ENCODE measurements at regions not wholly inside any gene's neighbourhood (a gene's known extent, or its start where the extent isn't known, plus 50 kb on each side); places are given as distances from the start of the nearest gene placed in this dataset.

DNA sequence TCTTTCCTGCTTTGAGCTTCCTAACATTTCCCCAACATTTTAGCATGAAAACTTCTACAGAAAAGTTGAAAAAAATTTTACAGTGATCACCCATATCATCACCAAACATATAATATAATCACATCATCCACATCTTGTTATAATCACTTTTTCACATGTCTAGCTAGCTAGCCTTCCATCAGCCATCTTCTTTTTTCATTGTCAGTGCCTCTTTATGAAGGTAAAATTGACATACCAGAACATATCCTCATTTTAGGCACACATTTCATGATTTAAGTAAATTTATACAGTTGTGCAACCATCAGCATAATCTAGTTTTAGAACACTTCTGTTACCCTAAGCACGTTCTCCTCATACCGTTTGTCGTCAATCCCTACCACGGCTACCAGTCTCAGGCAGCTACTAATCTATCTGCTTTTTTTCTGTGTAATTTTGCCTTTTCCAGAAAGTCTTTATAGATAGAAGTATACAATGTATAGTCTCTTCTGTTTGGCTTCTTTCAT is 73.7 kb downstream of the VEGFA start:
- ATAC-seq (ENCODE audit: poor library complexity), result no peak
- intact Hi-C loops (cut with DNase I), result no loop called here
- DNase-seq, result no peak

DNA sequence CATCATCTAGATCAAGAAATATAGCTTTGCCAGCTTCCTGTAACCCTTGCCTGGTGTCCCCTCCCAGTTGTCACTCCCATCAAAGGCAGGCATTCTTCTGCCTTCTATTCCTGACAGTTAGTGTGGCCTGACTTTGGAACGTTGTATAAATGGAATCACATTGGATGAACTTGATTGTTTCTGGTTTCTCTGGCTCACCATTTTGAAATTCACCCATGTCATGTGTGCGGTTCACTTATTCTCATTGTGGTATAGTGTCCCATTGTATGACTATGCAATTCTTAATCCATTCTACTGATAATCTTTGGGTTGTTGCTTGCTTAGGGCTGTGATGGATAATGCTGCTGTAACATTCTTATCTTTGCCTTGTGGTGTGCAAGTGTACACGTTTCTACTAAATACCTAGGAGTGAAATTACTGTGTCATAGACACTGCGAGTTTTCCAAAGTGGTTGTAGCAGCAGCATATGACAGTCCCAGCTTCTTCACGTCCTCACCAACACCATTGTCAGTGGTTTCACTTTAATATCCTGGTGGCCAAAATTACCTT is 73.2 kb downstream of the VEGFA start:
- ATAC-seq (ENCODE audit: poor library complexity), result no peak
- intact Hi-C loops (cut with DNase I), result no loop called here
- no peak for DNase-seq

DNA sequence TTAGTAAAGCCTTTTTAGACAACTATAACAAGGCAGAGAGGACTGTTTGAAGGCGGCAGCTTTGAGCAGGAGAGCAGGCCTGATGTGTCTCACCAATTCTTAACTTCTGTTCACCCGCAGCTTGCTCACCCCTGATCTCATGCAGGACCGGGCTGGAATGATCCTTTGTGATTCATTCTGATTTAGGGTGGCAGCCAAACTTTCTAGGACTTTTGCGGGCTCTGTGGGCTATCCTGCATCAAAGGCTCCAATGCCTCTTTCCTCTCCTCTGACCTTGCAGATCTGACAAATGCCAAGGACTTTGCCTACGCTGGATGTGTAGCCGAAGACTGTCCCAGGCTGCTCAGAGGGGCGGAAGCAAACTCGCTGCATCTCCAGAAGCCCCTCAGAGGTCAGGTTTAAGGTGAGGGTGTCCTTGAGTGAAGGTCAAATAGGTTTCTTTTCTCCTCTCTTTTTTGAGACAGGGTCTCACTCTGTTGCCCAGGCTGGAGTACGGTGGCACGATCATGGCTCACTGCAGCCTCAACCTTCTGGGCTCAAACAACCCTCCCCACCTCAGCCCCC is 72.3 kb downstream of the VEGFA start:
- no peak for ATAC-seq (ENCODE audit: poor library complexity)
- DNase-seq, result no peak
- intact Hi-C loops (cut with DNase I), result no loop called here

DNA sequence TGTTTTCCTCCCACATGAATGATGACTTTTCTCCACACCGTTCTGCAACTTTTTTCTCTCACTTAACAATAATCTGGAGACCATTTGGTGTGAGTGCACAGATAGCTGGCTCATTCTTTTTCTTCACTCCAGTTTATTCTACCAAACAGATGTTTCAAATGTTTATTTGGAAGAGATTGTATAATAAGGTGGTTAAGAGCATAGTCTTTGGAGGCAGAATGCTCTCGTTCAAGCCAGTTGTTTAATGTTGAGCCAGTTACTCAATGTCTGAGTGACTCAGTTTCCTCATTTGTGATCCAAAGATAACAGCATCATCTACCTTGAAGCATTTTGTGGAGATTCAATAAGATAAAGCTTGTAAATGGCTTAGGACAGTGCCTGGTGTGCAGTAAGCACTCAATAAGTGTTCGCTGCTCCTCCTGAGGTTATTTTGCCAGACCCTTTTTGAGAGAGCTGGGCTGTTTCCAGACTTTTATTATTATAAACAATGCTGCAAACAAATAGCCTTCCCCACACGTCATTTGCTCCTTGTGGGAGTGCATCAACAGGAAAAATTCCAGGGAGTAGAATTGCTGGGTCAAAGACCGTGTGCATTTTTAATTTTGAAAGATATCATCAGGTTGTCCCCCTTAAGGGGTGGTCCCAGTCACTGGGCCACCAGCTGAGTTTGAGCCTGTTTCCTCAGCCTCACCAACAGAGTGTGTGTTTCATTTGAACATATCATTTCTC is 70.6 kb downstream of the VEGFA start:
- no peak for ATAC-seq (ENCODE audit: poor library complexity)
- intact Hi-C loops (cut with DNase I), result no loop called here
- DNase-seq, result no peak

DNA sequence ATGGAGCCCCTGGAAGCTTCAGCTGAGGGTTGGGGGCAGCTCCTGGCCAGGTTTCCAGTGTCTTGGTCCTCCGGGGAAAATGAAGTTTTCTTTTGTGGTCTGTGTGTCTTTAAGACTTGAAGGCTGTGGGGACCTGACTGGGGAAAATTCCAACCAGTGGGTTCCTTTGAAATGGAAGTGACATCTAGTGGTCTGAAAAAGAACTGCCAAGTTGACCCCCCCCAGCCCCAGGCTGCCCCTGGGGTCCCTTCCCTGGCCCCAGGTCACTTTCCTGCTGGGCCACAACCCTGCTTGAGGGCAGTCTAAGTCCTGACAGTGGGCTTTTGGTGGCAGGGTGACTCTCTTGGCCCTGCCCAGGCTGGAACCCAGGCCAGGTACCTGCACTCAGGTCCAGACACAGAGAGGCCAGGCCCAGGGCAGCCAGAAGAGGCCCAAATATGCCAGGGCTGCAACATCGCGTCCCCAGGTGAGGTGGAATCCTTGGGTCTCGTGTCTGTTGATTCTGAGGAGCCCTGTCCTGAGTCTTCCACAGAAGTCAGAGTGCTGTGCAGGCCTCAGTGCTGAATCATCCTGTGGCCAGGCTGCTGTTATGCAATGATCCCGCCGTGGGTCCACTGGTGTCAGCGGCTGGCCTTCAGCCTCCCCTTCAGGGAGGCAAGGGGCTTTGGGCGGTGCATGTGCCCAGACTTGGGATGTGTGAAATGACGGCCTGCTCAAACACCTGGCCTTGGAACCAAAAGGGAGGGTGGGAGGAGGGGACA is 68.4 kb downstream of the VEGFA start:
- ATAC-seq (ENCODE audit: poor library complexity), result peak; percentile 86
- intact Hi-C loops (cut with DNase I), result no loop called here
- peak; percentile 73 for DNase-seq

DNA sequence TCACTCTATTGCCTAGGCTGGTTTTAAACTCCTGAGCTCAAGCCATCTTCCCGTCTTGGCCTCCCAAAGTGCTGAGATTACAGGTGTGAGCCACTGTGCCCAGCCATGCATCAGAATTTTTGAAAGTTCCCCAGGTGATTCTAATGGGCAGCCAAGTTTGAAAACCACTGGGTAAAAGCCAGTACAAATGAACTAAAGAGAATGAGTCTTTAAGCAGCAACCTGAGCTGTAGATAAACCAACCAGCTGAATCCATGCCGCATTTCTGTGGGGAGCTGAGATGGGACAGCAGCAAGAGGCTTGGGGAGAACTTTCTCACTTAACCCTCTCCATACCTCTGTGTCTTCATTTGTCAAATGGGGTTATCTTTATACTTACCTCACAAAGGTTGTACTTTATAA is 67.5 kb downstream of the VEGFA start:
- intact Hi-C loops (cut with DNase I), result no loop called here
- DNase-seq (no peak), ATAC-seq (ENCODE audit: poor library complexity) (no peak)

DNA sequence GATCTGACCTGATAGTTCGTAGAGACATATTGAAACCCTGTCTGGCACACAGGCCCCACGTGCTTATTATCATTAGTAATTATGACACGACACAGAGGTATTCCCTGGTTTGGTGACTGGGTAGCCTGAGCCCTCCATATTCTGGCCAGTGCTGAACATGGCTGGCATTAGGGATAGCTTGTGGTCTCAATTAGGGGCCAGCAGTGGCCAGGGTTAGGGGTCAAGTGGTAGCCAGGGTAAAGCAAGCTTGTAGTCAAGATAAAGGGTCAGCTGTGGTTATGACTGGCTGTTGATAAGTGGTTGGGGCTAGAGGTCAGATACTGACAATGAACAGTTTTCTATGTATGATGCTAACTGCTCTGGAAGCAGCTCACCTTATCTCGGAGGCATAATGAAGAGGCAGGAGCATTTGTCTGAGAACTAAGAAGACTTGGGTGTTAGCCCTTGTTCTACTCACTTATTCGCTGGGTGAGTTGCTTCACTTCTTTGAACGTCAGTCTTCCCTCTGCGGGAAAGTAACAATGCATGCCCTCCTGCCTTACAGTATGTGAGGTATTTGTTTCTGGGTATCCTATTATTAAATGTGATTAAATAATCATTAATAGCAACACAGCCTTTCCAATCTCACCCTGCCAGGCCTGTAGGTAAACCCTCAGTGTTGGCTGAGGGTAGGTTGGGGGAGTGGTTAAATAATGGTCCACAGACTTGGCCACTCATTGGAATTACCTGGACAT is 66.7 kb downstream of the VEGFA start:
- DNase-seq (no peak), ATAC-seq (ENCODE audit: poor library complexity) (no peak)
- intact Hi-C loops (cut with DNase I), result no loop called here
